NT2/D1 (cell line): ENCODE measurements at regions not wholly inside any gene's neighbourhood (a gene's known extent, or its start where the extent isn't known, plus 50 kb on each side); places are given as distances from the start of the nearest gene placed in this dataset.

Source experiments
- SUZ12 ChIP-seq: IDR thresholded peaks from 2 replicates; pipeline ENCODE4 v1.6.1; 2011; ENCODE audit not compliant: insufficient read length, insufficient read depth; ENCODE audit errors: extremely low read depth
- YY1 ChIP-seq: IDR thresholded peaks from 2 replicates; pipeline ENCODE4 v1.6.1; 2011; ENCODE audit not compliant: insufficient read length, insufficient read depth

- TF ChIP-seq SUZ12 (no peak), YY1 (no peak)
These were observed 141.1 kb upstream of the IRF2BP2 start for GRCh38 chr1:234750922-234751627.
